ENCODE measurements at regions not wholly inside any gene's neighbourhood (a gene's known extent, or its start where the extent isn't known, plus 50 kb on each side); places are given as distances from the start of the nearest gene placed in this dataset.
A peak's percentile ranks its signal among the peaks of the same experiment; 100 is the strongest.

- no peaks in the 10 kb centered on the region for H3K4me1 ChIP-seq (ENCODE audit: insufficient read depth)
- no peaks in the 10 kb centered on the region for H3K79me2 ChIP-seq
- DNase-seq (ENCODE audit: low spot score) = no peak
- no peak overlapping the region for H3K27ac ChIP-seq
- no peaks in the 10 kb centered on the region for H4K20me1 ChIP-seq (ENCODE audit: insufficient read depth, poor library complexity, severe bottlenecking)
- H3K9me2 ChIP-seq (replicated peaks; ENCODE audit: insufficient read depth) = no peaks in the 10 kb centered on the region
- WGBS (ENCODE audit: low lambda C conversion rate, missing lambda C conversion rate) = 53% methylated on average over 2 of the region's 2 CpGs
- no peak overlapping the region for H2AFZ ChIP-seq
- no peak overlapping the region for H3K4me2 ChIP-seq
- H3K27me3 ChIP-seq = no peaks in the 10 kb centered on the region
- no peaks in the 10 kb centered on the region for H3K9me3 ChIP-seq (ENCODE audit: low read depth)
- no peak overlapping the region for H3K4me3 ChIP-seq
- no peaks in the 10 kb centered on the region for H3K36me3 ChIP-seq (replicated peaks; ENCODE audit: insufficient read depth, low read depth)
- TF ChIP-seq EZH2phosphoT487 (IDR thresholded peaks at IDR 0.05; ENCODE audit: low read depth, severe bottlenecking, unreplicated experiment) = no peak
- TF ChIP-seq EZH2 (IDR thresholded peaks at IDR 0.05; ENCODE audit: borderline replicate concordance) = no peak
- TF ChIP-seq, protein P1, sequence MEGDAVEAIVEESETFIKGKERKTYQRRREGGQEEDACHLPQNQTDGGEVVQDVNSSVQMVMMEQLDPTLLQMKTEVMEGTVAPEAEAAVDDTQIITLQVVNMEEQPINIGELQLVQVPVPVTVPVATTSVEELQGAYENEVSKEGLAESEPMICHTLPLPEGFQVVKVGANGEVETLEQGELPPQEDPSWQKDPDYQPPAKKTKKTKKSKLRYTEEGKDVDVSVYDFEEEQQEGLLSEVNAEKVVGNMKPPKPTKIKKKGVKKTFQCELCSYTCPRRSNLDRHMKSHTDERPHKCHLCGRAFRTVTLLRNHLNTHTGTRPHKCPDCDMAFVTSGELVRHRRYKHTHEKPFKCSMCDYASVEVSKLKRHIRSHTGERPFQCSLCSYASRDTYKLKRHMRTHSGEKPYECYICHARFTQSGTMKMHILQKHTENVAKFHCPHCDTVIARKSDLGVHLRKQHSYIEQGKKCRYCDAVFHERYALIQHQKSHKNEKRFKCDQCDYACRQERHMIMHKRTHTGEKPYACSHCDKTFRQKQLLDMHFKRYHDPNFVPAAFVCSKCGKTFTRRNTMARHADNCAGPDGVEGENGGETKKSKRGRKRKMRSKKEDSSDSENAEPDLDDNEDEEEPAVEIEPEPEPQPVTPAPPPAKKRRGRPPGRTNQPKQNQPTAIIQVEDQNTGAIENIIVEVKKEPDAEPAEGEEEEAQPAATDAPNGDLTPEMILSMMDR (IDR thresholded peaks at IDR 0.05; ENCODE audit: poor library complexity) = no peak
Observed at GRCh38 chr1:193565971-193566577, 379.7 kb upstream of the B3GALT2 start.

DNA sequence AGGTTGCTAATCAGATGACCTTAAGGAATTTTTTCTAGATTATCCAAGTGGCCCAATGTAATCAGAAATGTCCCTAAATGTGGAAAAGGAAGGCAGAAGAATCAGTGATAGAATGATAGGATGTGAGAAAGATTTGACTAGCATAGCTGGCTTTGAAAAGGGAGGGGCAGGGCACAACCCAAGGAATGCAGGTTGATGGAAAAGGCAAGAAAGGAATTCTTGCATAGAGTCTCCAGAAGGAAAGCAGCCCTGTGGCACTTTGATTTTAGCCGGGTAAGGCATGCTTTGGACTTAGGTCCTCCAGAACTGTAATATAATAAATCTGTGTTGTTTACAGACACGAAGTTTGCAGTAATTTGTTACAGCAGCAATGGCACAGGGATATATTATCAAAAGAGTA is 375.7 kb upstream of the B3GALT2 start:
- Histone ChIP-seq H3K27ac (no peak overlapping the region), H3K9me3 (ENCODE audit: low read depth) (no peaks in the 10 kb centered on the region), H2AFZ (no peak overlapping the region), H3K27me3 (no peaks in the 10 kb centered on the region), H3K4me2 (no peak overlapping the region), H3K4me1 (ENCODE audit: insufficient read depth) (peaks cover 9% of the 10 kb centered on the region), H3K4me3 (no peak overlapping the region), H3K79me2 (no peaks in the 10 kb centered on the region), H4K20me1 (ENCODE audit: insufficient read depth, poor library complexity, severe bottlenecking) (no peaks in the 10 kb centered on the region), H3K36me3 (replicated peaks; ENCODE audit: insufficient read depth, low read depth) (no peaks in the 10 kb centered on the region), H3K9me2 (replicated peaks; ENCODE audit: insufficient read depth) (no peaks in the 10 kb centered on the region)
- DNase-seq (ENCODE audit: low spot score) = no peak
- TF ChIP-seq, protein P1 (IDR thresholded peaks at IDR 0.05; ENCODE audit: poor library complexity) = no peak
- no peak for TF ChIP-seq EZH2 (IDR thresholded peaks at IDR 0.05; ENCODE audit: borderline replicate concordance)
- TF ChIP-seq EZH2phosphoT487 (IDR thresholded peaks at IDR 0.05; ENCODE audit: low read depth, severe bottlenecking, unreplicated experiment) = no peak
- WGBS (ENCODE audit: low lambda C conversion rate, missing lambda C conversion rate) = 42% methylated on average over 2 of the region's 2 CpGs

GRCh38 chr1:193558491-193559028 is 372.1 kb upstream of the B3GALT2 start:
- Histone ChIP-seq H3K4me2 (no peak overlapping the region), H3K27ac (peak overlapping the region; percentile 5)
- 67% methylated on average over 4 of the region's 4 CpGs for WGBS (ENCODE audit: low lambda C conversion rate, missing lambda C conversion rate)

More at GRCh38 chr1:193558491-193559028, 372.1 kb upstream of the B3GALT2 start:
- Histone ChIP-seq H3K4me3 (no peak overlapping the region), H3K9me3 (ENCODE audit: low read depth) (no peaks in the 10 kb centered on the region), H4K20me1 (ENCODE audit: insufficient read depth, poor library complexity, severe bottlenecking) (no peaks in the 10 kb centered on the region), H3K36me3 (replicated peaks; ENCODE audit: insufficient read depth, low read depth) (no peaks in the 10 kb centered on the region), H3K27me3 (no peaks in the 10 kb centered on the region), H3K4me1 (ENCODE audit: insufficient read depth) (peaks cover 9% of the 10 kb centered on the region), H3K79me2 (no peaks in the 10 kb centered on the region), H2AFZ (no peak overlapping the region), H3K9me2 (replicated peaks; ENCODE audit: insufficient read depth) (no peaks in the 10 kb centered on the region)
- TF ChIP-seq, protein P1 (IDR thresholded peaks at IDR 0.05; ENCODE audit: poor library complexity) = no peak
- TF ChIP-seq EZH2phosphoT487 (IDR thresholded peaks at IDR 0.05; ENCODE audit: low read depth, severe bottlenecking, unreplicated experiment) (no peak), EZH2 (IDR thresholded peaks at IDR 0.05; ENCODE audit: borderline replicate concordance) (no peak)
- DNase-seq (ENCODE audit: low spot score) = no peak
